ENCODE measurements at regions not wholly inside any gene's neighbourhood (a gene's known extent, or its start where the extent isn't known, plus 50 kb on each side); places are given as distances from the start of the nearest gene placed in this dataset.

- TF ChIP-seq SUZ12 (IDR thresholded peaks at IDR 0.05) (no peak), BHLHE40 (IDR thresholded peaks at IDR 0.05; ENCODE audit: borderline replicate concordance) (no peak), HDGF (IDR thresholded peaks at IDR 0.05; ENCODE audit: borderline replicate concordance) (no peak), ARNT (IDR thresholded peaks at IDR 0.05) (no peak), ELF4 (IDR thresholded peaks at IDR 0.05) (no peak), NFRKB (IDR thresholded peaks at IDR 0.05) (no peak), FOXM1 (IDR thresholded peaks at IDR 0.05; ENCODE audit: borderline replicate concordance) (no peak), LEF1 (IDR thresholded peaks at IDR 0.05; ENCODE audit: borderline replicate concordance) (no peak), FOXK2 (IDR thresholded peaks at IDR 0.05) (no peak), SP1 (IDR thresholded peaks at IDR 0.05) (no peak)
- TF ChIP-seq, protein P1, sequence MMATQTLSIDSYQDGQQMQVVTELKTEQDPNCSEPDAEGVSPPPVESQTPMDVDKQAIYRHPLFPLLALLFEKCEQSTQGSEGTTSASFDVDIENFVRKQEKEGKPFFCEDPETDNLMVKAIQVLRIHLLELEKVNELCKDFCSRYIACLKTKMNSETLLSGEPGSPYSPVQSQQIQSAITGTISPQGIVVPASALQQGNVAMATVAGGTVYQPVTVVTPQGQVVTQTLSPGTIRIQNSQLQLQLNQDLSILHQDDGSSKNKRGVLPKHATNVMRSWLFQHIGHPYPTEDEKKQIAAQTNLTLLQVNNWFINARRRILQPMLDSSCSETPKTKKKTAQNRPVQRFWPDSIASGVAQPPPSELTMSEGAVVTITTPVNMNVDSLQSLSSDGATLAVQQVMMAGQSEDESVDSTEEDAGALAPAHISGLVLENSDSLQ (IDR thresholded peaks at IDR 0.05), result no peak
Observed at GRCh38 chr10:55867848-55868247, 493.2 kb downstream of the ZWINT start.
